ENCODE measurements at regions not wholly inside any gene's neighbourhood (a gene's known extent, or its start where the extent isn't known, plus 50 kb on each side); places are given as distances from the start of the nearest gene placed in this dataset.

- Mint-ChIP-seq H3K36me3 (no peaks in the 10 kb centered on the region), H3K4me3 (no peak overlapping the region), H3K4me1 (no peaks in the 10 kb centered on the region), H3K27me3 (no peaks in the 10 kb centered on the region), H3K9me3 (peaks cover 2% of the 10 kb centered on the region), H3K27ac (no peak overlapping the region)
- DNase-seq: no peak
Observed at GRCh38 chr18:66695281-66695680, 91.4 kb upstream of the CDH19 start.

GRCh38 chr18:66694852-66695251 is 91.0 kb upstream of the CDH19 start:
- DNase-seq: no peak
- H3K27me3 Mint-ChIP-seq: no peaks in the 10 kb centered on the region
- H3K36me3 Mint-ChIP-seq: no peaks in the 10 kb centered on the region
- peaks cover 2% of the 10 kb centered on the region for H3K9me3 Mint-ChIP-seq
- no peak overlapping the region for H3K4me3 Mint-ChIP-seq
- H3K27ac Mint-ChIP-seq: no peak overlapping the region
- no peaks in the 10 kb centered on the region for H3K4me1 Mint-ChIP-seq

- Mint-ChIP-seq H3K4me1 (no peaks in the 10 kb centered on the region), H3K36me3 (no peaks in the 10 kb centered on the region), H3K4me3 (no peak overlapping the region), H3K9me3 (peaks cover 2% of the 10 kb centered on the region), H3K27ac (no peak overlapping the region), H3K27me3 (no peaks in the 10 kb centered on the region)
- DNase-seq: no peak
Observed at GRCh38 chr18:66687635-66688034, 83.7 kb upstream of the CDH19 start.

GRCh38 chr18:66682855-66683322 is 79.0 kb upstream of the CDH19 start:
- Mint-ChIP-seq H3K4me3 (no peak overlapping the region), H3K27ac (no peak overlapping the region)

GRCh38 chr18:66676699-66677098 is 72.8 kb upstream of the CDH19 start:
- peaks cover 2% of the 10 kb centered on the region for H3K9me3 Mint-ChIP-seq
- no peaks in the 10 kb centered on the region for H3K4me1 Mint-ChIP-seq
- no peak overlapping the region for H3K27ac Mint-ChIP-seq
- no peaks in the 10 kb centered on the region for H3K36me3 Mint-ChIP-seq
- H3K4me3 Mint-ChIP-seq: no peak overlapping the region
- DNase-seq: no peak
- H3K27me3 Mint-ChIP-seq: no peaks in the 10 kb centered on the region

More at GRCh38 chr18:66682855-66683322, 79.0 kb upstream of the CDH19 start:
- no peak for DNase-seq
- Mint-ChIP-seq H3K36me3 (no peaks in the 10 kb centered on the region), H3K27me3 (no peaks in the 10 kb centered on the region), H3K4me1 (no peaks in the 10 kb centered on the region), H3K9me3 (peaks cover 2% of the 10 kb centered on the region)

GRCh38 chr18:66674286-66674685 is 70.4 kb upstream of the CDH19 start:
- H3K27me3 Mint-ChIP-seq: no peaks in the 10 kb centered on the region
- no peak overlapping the region for H3K4me3 Mint-ChIP-seq
- H3K4me1 Mint-ChIP-seq: no peaks in the 10 kb centered on the region
- no peak overlapping the region for H3K27ac Mint-ChIP-seq
- no peak for DNase-seq
- no peaks in the 10 kb centered on the region for H3K36me3 Mint-ChIP-seq
- peaks cover 2% of the 10 kb centered on the region for H3K9me3 Mint-ChIP-seq

- no peak overlapping the region for H3K27ac Mint-ChIP-seq
- H3K4me3 Mint-ChIP-seq: no peak overlapping the region
- no peaks in the 10 kb centered on the region for H3K36me3 Mint-ChIP-seq
- DNase-seq: no peak
- H3K4me1 Mint-ChIP-seq: no peaks in the 10 kb centered on the region
- no peaks in the 10 kb centered on the region for H3K27me3 Mint-ChIP-seq
- H3K9me3 Mint-ChIP-seq: no peaks in the 10 kb centered on the region
Observed at GRCh38 chr18:66668706-66669105, 64.8 kb upstream of the CDH19 start.

GRCh38 chr18:66662632-66663031 is 58.7 kb upstream of the CDH19 start:
- Mint-ChIP-seq H3K36me3 (no peaks in the 10 kb centered on the region), H3K27me3 (no peaks in the 10 kb centered on the region), H3K27ac (no peak overlapping the region), H3K4me1 (no peaks in the 10 kb centered on the region), H3K4me3 (no peak overlapping the region), H3K9me3 (peaks cover 5% of the 10 kb centered on the region)
- no peak for DNase-seq

GRCh38 chr18:66655407-66655806 is 51.5 kb upstream of the CDH19 start:
- DNase-seq: no peak
- H3K4me1 Mint-ChIP-seq: no peaks in the 10 kb centered on the region
- H3K4me3 Mint-ChIP-seq: no peak overlapping the region
- no peak overlapping the region for H3K27ac Mint-ChIP-seq
- no peaks in the 10 kb centered on the region for H3K36me3 Mint-ChIP-seq
- no peaks in the 10 kb centered on the region for H3K27me3 Mint-ChIP-seq
- no peaks in the 10 kb centered on the region for H3K9me3 Mint-ChIP-seq
